LNCAP (cell line): ENCODE measurements at regions not wholly inside any gene's neighbourhood (a gene's known extent, or its start where the extent isn't known, plus 50 kb on each side); places are given as distances from the start of the nearest gene placed in this dataset.

Experiments used
- TF ChIP-seq, protein P1 (sequence below): fragments of 450-650 bp; IDR thresholded peaks from 2 replicates; pipeline ENCODE4 v1.5.1; 2017; ENCODE audit warnings: mild to moderate bottlenecking

DNA sequence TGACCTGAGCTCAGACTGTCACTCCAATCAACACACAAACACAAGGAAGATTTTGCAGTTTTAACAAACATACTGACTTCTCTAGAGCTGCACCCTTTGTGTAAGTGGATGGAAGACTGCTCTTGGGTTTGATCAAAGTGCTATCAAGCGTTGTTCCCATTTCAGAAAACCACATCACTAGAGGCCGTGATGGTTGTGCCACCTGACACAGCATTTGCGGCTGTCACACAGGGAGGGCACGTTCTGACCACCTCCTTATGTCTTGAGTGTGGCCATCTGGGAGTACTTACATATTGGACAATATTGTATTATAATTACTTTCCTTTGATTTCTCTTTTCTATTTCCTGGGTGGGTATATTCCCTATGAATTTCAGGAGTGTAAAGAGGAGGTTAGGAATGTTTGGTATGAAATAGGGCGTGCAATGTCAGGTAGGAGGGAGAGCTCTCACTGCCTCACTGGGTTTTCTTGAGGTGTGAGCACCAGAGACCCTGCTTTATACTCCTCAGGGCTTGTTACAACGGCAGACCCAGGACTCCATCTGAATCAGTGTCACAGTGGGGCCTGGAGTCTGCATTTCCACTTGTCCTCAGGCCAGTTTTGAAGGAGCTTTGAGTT lies 74.3 kb downstream of the SYNE3 start:
- TF ChIP-seq, protein P1, sequence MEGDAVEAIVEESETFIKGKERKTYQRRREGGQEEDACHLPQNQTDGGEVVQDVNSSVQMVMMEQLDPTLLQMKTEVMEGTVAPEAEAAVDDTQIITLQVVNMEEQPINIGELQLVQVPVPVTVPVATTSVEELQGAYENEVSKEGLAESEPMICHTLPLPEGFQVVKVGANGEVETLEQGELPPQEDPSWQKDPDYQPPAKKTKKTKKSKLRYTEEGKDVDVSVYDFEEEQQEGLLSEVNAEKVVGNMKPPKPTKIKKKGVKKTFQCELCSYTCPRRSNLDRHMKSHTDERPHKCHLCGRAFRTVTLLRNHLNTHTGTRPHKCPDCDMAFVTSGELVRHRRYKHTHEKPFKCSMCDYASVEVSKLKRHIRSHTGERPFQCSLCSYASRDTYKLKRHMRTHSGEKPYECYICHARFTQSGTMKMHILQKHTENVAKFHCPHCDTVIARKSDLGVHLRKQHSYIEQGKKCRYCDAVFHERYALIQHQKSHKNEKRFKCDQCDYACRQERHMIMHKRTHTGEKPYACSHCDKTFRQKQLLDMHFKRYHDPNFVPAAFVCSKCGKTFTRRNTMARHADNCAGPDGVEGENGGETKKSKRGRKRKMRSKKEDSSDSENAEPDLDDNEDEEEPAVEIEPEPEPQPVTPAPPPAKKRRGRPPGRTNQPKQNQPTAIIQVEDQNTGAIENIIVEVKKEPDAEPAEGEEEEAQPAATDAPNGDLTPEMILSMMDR: no peak

- TF ChIP-seq, protein P1: no peak
These were observed 75.5 kb downstream of the SYNE3 start for GRCh38 chr14:95440951-95441350.

DNA sequence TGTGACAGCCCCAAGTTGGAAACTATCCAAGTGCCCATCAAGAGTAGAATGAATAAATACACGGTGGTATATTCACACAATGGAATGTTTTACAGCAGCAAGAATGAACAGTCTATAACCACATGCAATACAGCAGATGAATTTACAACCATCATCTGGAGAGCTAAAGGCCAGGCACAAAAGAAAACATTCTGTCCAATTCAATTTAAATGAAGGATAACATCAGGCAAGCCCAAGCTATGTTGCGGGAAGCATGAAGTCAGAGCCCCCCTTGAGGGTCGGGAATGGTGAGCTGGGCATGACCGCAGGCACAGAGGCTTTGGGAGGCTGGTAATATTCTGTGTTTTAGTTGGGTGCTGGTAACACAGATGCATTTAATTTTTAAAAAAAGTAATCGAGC lies 76.0 kb downstream of the SYNE3 start:
- TF ChIP-seq, protein P1: no peak

- TF ChIP-seq, protein P1: no peak
These were observed 76.6 kb downstream of the SYNE3 start for GRCh38 chr14:95439881-95440280.

GRCh38 chr14:95437715-95438114 lies 78.7 kb downstream of the SYNE3 start:
- TF ChIP-seq, protein P1: no peak

DNA sequence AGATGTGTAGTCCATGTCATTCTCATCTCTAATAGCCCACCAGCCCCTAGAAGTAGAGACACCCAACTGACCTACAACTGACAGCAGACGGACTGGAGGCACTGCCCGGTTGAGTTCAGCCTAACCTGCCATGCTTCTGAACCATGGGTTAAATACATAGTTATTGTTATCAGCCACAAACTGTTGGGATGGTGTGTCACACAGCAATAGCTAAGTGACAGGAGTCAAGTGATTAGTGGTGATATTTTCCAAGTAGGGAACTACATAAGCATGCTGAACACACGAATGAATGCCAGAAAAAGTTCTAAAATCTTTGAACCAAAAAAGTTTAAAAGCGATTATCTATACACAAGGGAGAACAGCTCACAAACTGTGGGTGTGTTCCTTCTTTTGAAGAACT lies 80.1 kb downstream of the SYNE3 start:
- TF ChIP-seq, protein P1: no peak

- TF ChIP-seq, protein P1: no peak
These were observed 82.3 kb downstream of the SYNE3 start for GRCh38 chr14:95434121-95434520.

DNA sequence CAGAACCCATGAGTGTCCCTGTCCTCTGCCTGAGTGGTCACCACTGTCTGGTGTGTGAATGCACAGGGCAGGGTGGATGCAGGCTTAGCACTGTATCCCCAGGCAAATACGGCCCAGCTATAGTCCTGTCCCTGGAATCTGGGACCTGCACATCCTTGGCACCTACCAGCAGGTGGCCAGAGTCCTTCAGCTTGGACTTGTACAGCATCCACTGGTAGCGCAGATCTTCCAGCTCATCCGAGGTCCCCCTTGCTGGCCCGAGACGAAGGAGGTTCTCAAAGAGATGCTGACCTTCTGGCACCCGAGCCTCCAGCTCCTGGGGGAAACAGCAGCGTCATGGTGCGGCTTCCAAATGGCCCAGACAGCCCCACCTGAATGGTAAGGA lies 83.4 kb downstream of the SYNE3 start:
- TF ChIP-seq, protein P1: no peak
